Activated CD8-positive, alpha-beta memory T cell treated with anti-CD3 and anti-CD28 coated beads for 4 hours (primary cell): ENCODE measurements at regions not wholly inside any gene's neighbourhood (a gene's known extent, or its start where the extent isn't known, plus 50 kb on each side); places are given as distances from the start of the nearest gene placed in this dataset.

Experiments
- DNase-seq, 2 donors: peaks; one replicate each; pipeline ENCODE4 v3.0.0-alpha.2; 2020; ENCODE audit warnings: low read depth in 2 of 2

GRCh38 chr3:19093084-19093483, 55.2 kb upstream of the KCNH8 start:
- DNase-seq: no peak

GRCh38 chr3:19077388-19077787, 70.9 kb upstream of the KCNH8 start:
- DNase-seq: no peak

- no peak for DNase-seq
Observed at GRCh38 chr3:19075037-19075436, 73.3 kb upstream of the KCNH8 start.

- DNase-seq: no peak
Observed at GRCh38 chr3:19074257-19074900, 73.9 kb upstream of the KCNH8 start.

GRCh38 chr3:19073341-19074105, 74.8 kb upstream of the KCNH8 start:
- DNase-seq: no peak

- DNase-seq: no peak
Observed at GRCh38 chr3:19070325-19070724, 78.0 kb upstream of the KCNH8 start.

- no peak for DNase-seq
Observed at GRCh38 chr3:19065027-19065426, 83.3 kb upstream of the KCNH8 start.

GRCh38 chr3:19063936-19064335, 84.4 kb upstream of the KCNH8 start:
- DNase-seq: no peak

GRCh38 chr3:19060404-19060803, 87.9 kb upstream of the KCNH8 start:
- no peak for DNase-seq

- DNase-seq: no peak
Observed at GRCh38 chr3:19052874-19053273, 95.4 kb upstream of the KCNH8 start.

- no peak for DNase-seq
Observed at GRCh38 chr3:19046440-19046839, 101.9 kb upstream of the KCNH8 start.

- DNase-seq: no peak
Observed at GRCh38 chr3:19030522-19030839, 117.8 kb upstream of the KCNH8 start.

GRCh38 chr3:19029837-19030521, 118.3 kb upstream of the KCNH8 start:
- no peak for DNase-seq

GRCh38 chr3:19025441-19025840, 122.9 kb upstream of the KCNH8 start:
- DNase-seq: no peak

GRCh38 chr3:19022546-19022945, 125.8 kb upstream of the KCNH8 start:
- DNase-seq: no peak

- no peak for DNase-seq
Observed at GRCh38 chr3:19016851-19017250, 131.5 kb upstream of the KCNH8 start.

GRCh38 chr3:19013879-19014278, 134.4 kb upstream of the KCNH8 start:
- DNase-seq: no peak

GRCh38 chr3:19012846-19013245, 135.5 kb upstream of the KCNH8 start:
- no peak for DNase-seq

GRCh38 chr3:19002606-19003005, 145.7 kb upstream of the KCNH8 start:
- no peak for DNase-seq

- no peak for DNase-seq
Observed at GRCh38 chr3:18998069-18998468, 150.2 kb upstream of the KCNH8 start.

- no peak for DNase-seq
Observed at GRCh38 chr3:18992709-18993108, 155.6 kb upstream of the KCNH8 start.

- DNase-seq: no peak
Observed at GRCh38 chr3:18989237-18989795, 159.0 kb upstream of the KCNH8 start.
